ENCODE measurements at regions not wholly inside any gene's neighbourhood (a gene's known extent, or its start where the extent isn't known, plus 50 kb on each side); places are given as distances from the start of the nearest gene placed in this dataset.

GRCh38 chr6:88477413-88477812, 311.3 kb upstream of the CNR1 start:
- no peak for DNase-seq (ENCODE audit: low spot score)
- Mint-ChIP-seq H3K27me3 (ENCODE audit: low read depth) (peaks cover 10% of the 10 kb centered on the region), H3K4me3 (ENCODE audit: unreplicated experiment) (no peak overlapping the region), H3K36me3 (ENCODE audit: low read depth) (no peaks in the 10 kb centered on the region), H3K27ac (ENCODE audit: unreplicated experiment) (no peak overlapping the region), H3K4me1 (ENCODE audit: low read depth) (no peaks in the 10 kb centered on the region), H3K9me3 (ENCODE audit: low read depth) (no peaks in the 10 kb centered on the region)
- no peak for TF ChIP-seq CTCF (IDR thresholded peaks at IDR 0.05)

GRCh38 chr6:88476388-88476787, 310.2 kb upstream of the CNR1 start:
- H3K4me1 Mint-ChIP-seq (ENCODE audit: low read depth), result no peaks in the 10 kb centered on the region
- H3K36me3 Mint-ChIP-seq (ENCODE audit: low read depth), result no peaks in the 10 kb centered on the region
- DNase-seq (ENCODE audit: low spot score), result no peak
- no peak for TF ChIP-seq CTCF (IDR thresholded peaks at IDR 0.05)
- no peak overlapping the region for H3K4me3 Mint-ChIP-seq (ENCODE audit: unreplicated experiment)
- H3K27me3 Mint-ChIP-seq (ENCODE audit: low read depth), result peaks cover 10% of the 10 kb centered on the region
- no peaks in the 10 kb centered on the region for H3K9me3 Mint-ChIP-seq (ENCODE audit: low read depth)
- H3K27ac Mint-ChIP-seq (ENCODE audit: unreplicated experiment), result no peak overlapping the region

- H3K27ac Mint-ChIP-seq (ENCODE audit: unreplicated experiment), result no peak overlapping the region
- TF ChIP-seq CTCF (IDR thresholded peaks at IDR 0.05), result no peak
- no peak for DNase-seq (ENCODE audit: low spot score)
- H3K9me3 Mint-ChIP-seq (ENCODE audit: low read depth), result no peaks in the 10 kb centered on the region
- H3K4me1 Mint-ChIP-seq (ENCODE audit: low read depth), result no peaks in the 10 kb centered on the region
- no peak overlapping the region for H3K4me3 Mint-ChIP-seq (ENCODE audit: unreplicated experiment)
- peaks cover 12% of the 10 kb centered on the region for H3K27me3 Mint-ChIP-seq (ENCODE audit: low read depth)
- no peaks in the 10 kb centered on the region for H3K36me3 Mint-ChIP-seq (ENCODE audit: low read depth)
Measured at GRCh38 chr6:88474720-88475119, 308.6 kb upstream of the CNR1 start.

GRCh38 chr6:88473589-88473988, 307.4 kb upstream of the CNR1 start:
- no peak for DNase-seq (ENCODE audit: low spot score)
- Mint-ChIP-seq H3K4me1 (ENCODE audit: low read depth) (no peaks in the 10 kb centered on the region), H3K27me3 (ENCODE audit: low read depth) (peaks cover 10% of the 10 kb centered on the region), H3K9me3 (ENCODE audit: low read depth) (no peaks in the 10 kb centered on the region), H3K4me3 (ENCODE audit: unreplicated experiment) (no peak overlapping the region), H3K27ac (ENCODE audit: unreplicated experiment) (no peak overlapping the region), H3K36me3 (ENCODE audit: low read depth) (no peaks in the 10 kb centered on the region)
- no peak for TF ChIP-seq CTCF (IDR thresholded peaks at IDR 0.05)

GRCh38 chr6:88472851-88473525, 306.8 kb upstream of the CNR1 start:
- H3K36me3 Mint-ChIP-seq (ENCODE audit: low read depth), result no peaks in the 10 kb centered on the region
- no peak overlapping the region for H3K27ac Mint-ChIP-seq (ENCODE audit: unreplicated experiment)
- no peak for DNase-seq (ENCODE audit: low spot score)
- no peaks in the 10 kb centered on the region for H3K4me1 Mint-ChIP-seq (ENCODE audit: low read depth)
- no peak overlapping the region for H3K4me3 Mint-ChIP-seq (ENCODE audit: unreplicated experiment)
- peaks cover 10% of the 10 kb centered on the region for H3K27me3 Mint-ChIP-seq (ENCODE audit: low read depth)
- TF ChIP-seq CTCF (IDR thresholded peaks at IDR 0.05), result no peak
- peaks cover 2% of the 10 kb centered on the region for H3K9me3 Mint-ChIP-seq (ENCODE audit: low read depth)

All from chondrocyte (in vitro differentiated cells).